ENCODE measurements at regions not wholly inside any gene's neighbourhood (a gene's known extent, or its start where the extent isn't known, plus 50 kb on each side); places are given as distances from the start of the nearest gene placed in this dataset.

DNA sequence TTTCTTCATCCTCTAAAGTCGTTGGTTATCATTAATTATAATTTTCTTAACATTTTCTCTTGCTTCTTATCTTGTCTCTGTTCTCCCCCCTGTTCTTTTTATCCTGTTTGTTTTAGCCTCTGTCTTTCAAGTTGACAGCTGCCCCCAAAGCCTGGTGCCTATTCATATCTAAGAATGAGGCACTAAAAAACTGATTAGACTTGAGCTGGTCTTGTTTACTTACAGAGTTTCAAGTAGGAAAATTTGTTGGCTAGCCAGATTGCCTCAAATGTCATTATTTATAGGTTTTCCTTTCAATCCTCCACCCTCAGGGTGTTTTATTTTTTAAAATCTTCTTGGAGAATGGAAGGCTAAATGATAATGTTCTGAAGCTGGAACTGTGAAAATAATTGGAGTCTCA lies 236.0 kb downstream of the UTP18 start:
- TF ChIP-seq, protein P1, sequence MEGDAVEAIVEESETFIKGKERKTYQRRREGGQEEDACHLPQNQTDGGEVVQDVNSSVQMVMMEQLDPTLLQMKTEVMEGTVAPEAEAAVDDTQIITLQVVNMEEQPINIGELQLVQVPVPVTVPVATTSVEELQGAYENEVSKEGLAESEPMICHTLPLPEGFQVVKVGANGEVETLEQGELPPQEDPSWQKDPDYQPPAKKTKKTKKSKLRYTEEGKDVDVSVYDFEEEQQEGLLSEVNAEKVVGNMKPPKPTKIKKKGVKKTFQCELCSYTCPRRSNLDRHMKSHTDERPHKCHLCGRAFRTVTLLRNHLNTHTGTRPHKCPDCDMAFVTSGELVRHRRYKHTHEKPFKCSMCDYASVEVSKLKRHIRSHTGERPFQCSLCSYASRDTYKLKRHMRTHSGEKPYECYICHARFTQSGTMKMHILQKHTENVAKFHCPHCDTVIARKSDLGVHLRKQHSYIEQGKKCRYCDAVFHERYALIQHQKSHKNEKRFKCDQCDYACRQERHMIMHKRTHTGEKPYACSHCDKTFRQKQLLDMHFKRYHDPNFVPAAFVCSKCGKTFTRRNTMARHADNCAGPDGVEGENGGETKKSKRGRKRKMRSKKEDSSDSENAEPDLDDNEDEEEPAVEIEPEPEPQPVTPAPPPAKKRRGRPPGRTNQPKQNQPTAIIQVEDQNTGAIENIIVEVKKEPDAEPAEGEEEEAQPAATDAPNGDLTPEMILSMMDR (IDR thresholded peaks at IDR 0.05; ENCODE audit: low read length) = no peak
- TF ChIP-seq EZH2 (IDR thresholded peaks at IDR 0.05; ENCODE audit: borderline replicate concordance, low read length) = no peak
